PC-9 (cell line): ENCODE measurements at regions not wholly inside any gene's neighbourhood (a gene's known extent, or its start where the extent isn't known, plus 50 kb on each side); places are given as distances from the start of the nearest gene placed in this dataset.

Source experiments
- BruUV-seq: library from RNA; stranded (reverse); fragments of 400-500 nt; replicated peaks from 2 replicates; lab custom pipeline; 2021; lab: Mats Ljungman, UMichigan
- CTCF ChIA-PET: fragments of 300-600 bp; sonication (Branson Sonifier 250); formaldehyde crosslinking; loops from one replicate; lab custom pipeline; 2022; ENCODE audit warnings: antibody characterized with exemption; lab: Charles Lee
- POLR2A ChIA-PET: fragments of 300-600 bp; sonication (Branson Sonifier 250); formaldehyde crosslinking; loops from one replicate; lab custom pipeline; 2022; ENCODE audit warnings: antibody characterized with exemption; ENCODE audit not compliant: unreplicated experiment; lab: Charles Lee
- DNase-seq, 2 experiments: peaks; one replicate each; pipeline versions ENCODE4 v3.0.0 to v3.0.0-alpha.2; 2015 to 2022; ENCODE audit warnings: mixed read lengths in 1 of 2
- H2AFZ ChIP-seq: fragments of 200-600 bp; sonication (generic); 2 replicates; pipeline ENCODE4 v1.8.1; 2017; ENCODE audit warnings: antibody characterized with exemption
- H3F3A ChIP-seq: fragments of 200-600 bp; sonication (generic); 2 replicates; pipeline ENCODE4 v1.8.1; 2017; ENCODE audit warnings: antibody characterized with exemption, mild to moderate bottlenecking, low read depth; ENCODE audit not compliant: insufficient read depth
- H3K27ac ChIP-seq: fragments of 200-600 bp; sonication (generic); 2 replicates; pipeline ENCODE4 v1.6.1; 2016; ENCODE audit warnings: mixed run types
- H3K27me3 ChIP-seq: fragments of 200-600 bp; sonication (generic); 2 replicates; pipeline ENCODE4 v1.6.1; 2016; ENCODE audit warnings: low read depth, mixed run types; ENCODE audit not compliant: insufficient read depth
- H3K36me3 ChIP-seq: fragments of 200-600 bp; sonication (generic); 2 replicates; pipeline ENCODE4 v1.6.1; 2016; ENCODE audit warnings: low read depth, mixed run types
- H3K4me1 ChIP-seq: fragments of 200-600 bp; sonication (generic); replicated peaks from 2 replicates; pipeline ENCODE4 v1.6.1; 2016; ENCODE audit warnings: mixed run types; ENCODE audit not compliant: insufficient read depth
- H3K4me2 ChIP-seq: fragments of 200-600 bp; sonication (generic); 2 replicates; pipeline ENCODE4 v1.6.1; 2017; ENCODE audit warnings: mixed run types
- H3K4me3 ChIP-seq: fragments of 200-600 bp; sonication (generic); 2 replicates; pipeline ENCODE4 v1.6.1; 2016; ENCODE audit warnings: mixed run types
- H3K79me2 ChIP-seq: fragments of 200-600 bp; sonication (generic); 2 replicates; pipeline ENCODE4 v1.6.1; 2017; ENCODE audit warnings: low read depth, mixed run types
- H3K9me2 ChIP-seq: fragments of 200-600 bp; sonication (generic); 2 replicates; pipeline ENCODE4 v1.8.1; 2017; ENCODE audit warnings: mild to moderate bottlenecking; ENCODE audit not compliant: insufficient read depth
- H3K9me3 ChIP-seq: fragments of 200-600 bp; sonication (generic); 2 replicates; pipeline ENCODE4 v1.8.1; 2016; ENCODE audit warnings: low read depth; ENCODE audit not compliant: insufficient read depth
- H4K20me1 ChIP-seq: fragments of 200-600 bp; sonication (generic); 2 replicates; pipeline ENCODE4 v1.8.1; 2017; ENCODE audit not compliant: insufficient read depth
- EZH2 ChIP-seq: fragments of 200-600 bp; sonication (generic); IDR thresholded peaks from 2 replicates; pipeline ENCODE4 v1.8.0; 2017; ENCODE audit warnings: antibody characterized with exemption, low read depth
- intact Hi-C: fragments of 100-400 bp; cut with micrococcal nuclease; formaldehyde crosslinking; loops from one replicate; pipeline ENCODE4 v1.10.0; 2022; ENCODE audit not compliant: unreplicated experiment
- TF ChIP-seq, protein P1 (sequence below): fragments of 200-600 bp; sonication (generic); conservative IDR thresholded peaks from 2 replicates; pipeline ENCODE4 v1.6.1; 2017; ENCODE audit warnings: mixed run types, antibody characterized with exemption, mild to moderate bottlenecking, moderate library complexity

DNA sequence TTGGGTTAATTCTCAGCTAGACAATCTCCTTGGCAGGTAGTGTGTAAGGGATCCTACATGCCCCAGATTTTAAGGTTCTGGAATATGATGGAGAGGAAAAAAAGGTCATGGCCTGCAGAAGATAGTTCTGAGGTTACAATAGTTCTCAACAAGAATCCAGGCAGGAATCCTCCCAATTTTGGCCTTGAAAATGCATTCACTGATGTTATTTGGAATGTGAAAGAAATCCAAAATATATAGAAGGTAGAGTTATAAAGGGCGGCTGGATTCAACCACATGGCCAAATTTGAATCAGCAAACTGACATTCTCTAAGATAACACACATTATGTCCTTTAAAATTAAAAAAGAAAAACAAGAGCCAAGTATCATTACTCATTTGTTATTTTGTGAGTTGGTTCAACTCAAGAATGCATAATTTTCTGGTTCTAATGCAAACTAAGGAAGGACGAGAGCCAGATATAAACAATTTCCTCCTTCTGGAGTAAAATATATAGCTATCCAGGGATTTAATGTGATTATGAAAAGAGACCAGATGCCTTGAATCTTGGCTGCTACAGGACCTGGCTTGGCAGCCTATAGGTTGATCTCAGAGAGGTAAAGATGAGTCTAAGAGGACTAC, 177.0 kb upstream of the G2E3 start:
- Histone ChIP-seq H3F3A (no peaks in the 10 kb centered on the region), H3K27ac (no peak overlapping the region), H3K79me2 (no peaks in the 10 kb centered on the region), H3K36me3 (no peaks in the 10 kb centered on the region), H3K4me1 (no peaks in the 10 kb centered on the region), H3K4me2 (no peak overlapping the region), H2AFZ (no peak overlapping the region), H3K27me3 (no peaks in the 10 kb centered on the region), H3K9me3 (no peaks in the 10 kb centered on the region), H3K9me2 (no peaks in the 10 kb centered on the region), H3K4me3 (no peak overlapping the region), H4K20me1 (no peaks in the 10 kb centered on the region)
- CTCF ChIA-PET: no interaction called here
- POLR2A ChIA-PET: no interaction called here
- TF ChIP-seq, protein P1, sequence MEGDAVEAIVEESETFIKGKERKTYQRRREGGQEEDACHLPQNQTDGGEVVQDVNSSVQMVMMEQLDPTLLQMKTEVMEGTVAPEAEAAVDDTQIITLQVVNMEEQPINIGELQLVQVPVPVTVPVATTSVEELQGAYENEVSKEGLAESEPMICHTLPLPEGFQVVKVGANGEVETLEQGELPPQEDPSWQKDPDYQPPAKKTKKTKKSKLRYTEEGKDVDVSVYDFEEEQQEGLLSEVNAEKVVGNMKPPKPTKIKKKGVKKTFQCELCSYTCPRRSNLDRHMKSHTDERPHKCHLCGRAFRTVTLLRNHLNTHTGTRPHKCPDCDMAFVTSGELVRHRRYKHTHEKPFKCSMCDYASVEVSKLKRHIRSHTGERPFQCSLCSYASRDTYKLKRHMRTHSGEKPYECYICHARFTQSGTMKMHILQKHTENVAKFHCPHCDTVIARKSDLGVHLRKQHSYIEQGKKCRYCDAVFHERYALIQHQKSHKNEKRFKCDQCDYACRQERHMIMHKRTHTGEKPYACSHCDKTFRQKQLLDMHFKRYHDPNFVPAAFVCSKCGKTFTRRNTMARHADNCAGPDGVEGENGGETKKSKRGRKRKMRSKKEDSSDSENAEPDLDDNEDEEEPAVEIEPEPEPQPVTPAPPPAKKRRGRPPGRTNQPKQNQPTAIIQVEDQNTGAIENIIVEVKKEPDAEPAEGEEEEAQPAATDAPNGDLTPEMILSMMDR: no peak
- no peak for TF ChIP-seq EZH2
- BruUV-seq: no TSS peak
- intact Hi-C loops: no loop called here
- DNase-seq: no peak

DNA sequence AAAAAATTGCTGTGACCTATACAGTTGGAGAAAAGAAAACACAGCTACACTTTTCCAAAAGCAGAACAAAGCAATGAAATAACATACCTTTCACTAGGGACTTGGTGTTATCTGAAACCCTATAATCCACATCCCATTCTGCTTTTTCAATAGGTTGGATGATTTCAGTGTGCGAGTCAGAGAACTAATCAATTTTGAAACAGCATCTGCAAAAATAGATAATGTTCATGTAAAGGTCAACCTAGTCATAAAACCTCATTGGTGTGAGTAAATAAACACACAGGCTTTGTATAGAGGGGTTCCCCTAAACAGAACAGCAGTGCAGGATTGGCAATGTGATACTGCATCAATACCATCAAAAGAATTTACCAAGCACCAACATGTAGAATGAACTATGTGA, 173.0 kb upstream of the G2E3 start:
- BruUV-seq: no TSS peak
- H3K4me3 ChIP-seq: no peak overlapping the region
- DNase-seq: no peak
- intact Hi-C loops: no loop called here
- H3F3A ChIP-seq: no peaks in the 10 kb centered on the region
- TF ChIP-seq, protein P1: no peak
- no peaks in the 10 kb centered on the region for H4K20me1 ChIP-seq
- no peaks in the 10 kb centered on the region for H3K4me1 ChIP-seq
- H3K4me2 ChIP-seq: no peak overlapping the region
- CTCF ChIA-PET: no interaction called here
- no peaks in the 10 kb centered on the region for H3K9me2 ChIP-seq
- H3K27ac ChIP-seq: no peak overlapping the region
- H3K79me2 ChIP-seq: no peaks in the 10 kb centered on the region
- no peaks in the 10 kb centered on the region for H3K9me3 ChIP-seq
- no peaks in the 10 kb centered on the region for H3K27me3 ChIP-seq
- no peak overlapping the region for H2AFZ ChIP-seq
- H3K36me3 ChIP-seq: no peaks in the 10 kb centered on the region
- POLR2A ChIA-PET: no interaction called here

DNA sequence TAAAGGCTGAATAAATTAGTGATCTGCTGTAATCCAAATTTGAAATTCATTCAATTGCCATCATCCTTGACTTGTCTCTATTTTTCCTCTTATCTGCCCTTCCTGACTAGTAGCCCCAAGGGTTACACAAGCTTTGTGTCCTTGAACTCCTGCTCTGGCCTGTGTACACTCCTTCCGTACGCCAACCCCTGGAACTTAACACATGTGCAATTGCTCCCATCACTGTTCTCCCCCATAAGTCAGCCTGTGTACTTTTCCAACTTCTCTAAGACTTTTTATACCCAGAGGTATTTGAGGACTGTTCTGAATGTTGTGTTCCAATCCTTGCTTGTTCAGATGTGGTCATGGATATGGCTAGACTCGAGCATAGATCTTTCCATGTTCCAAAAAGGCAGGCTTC, 171.1 kb upstream of the G2E3 start:
- H3K9me3 ChIP-seq: no peaks in the 10 kb centered on the region
- no peak for TF ChIP-seq EZH2
- TF ChIP-seq, protein P1: no peak
- H3K27me3 ChIP-seq: no peaks in the 10 kb centered on the region
- DNase-seq: no peak
- no peak overlapping the region for H2AFZ ChIP-seq
- H3K36me3 ChIP-seq: no peaks in the 10 kb centered on the region
- H3K4me3 ChIP-seq: no peak overlapping the region
- BruUV-seq: no TSS peak
- H3K4me2 ChIP-seq: no peak overlapping the region
- intact Hi-C loops: no loop called here
- POLR2A ChIA-PET: no interaction called here
- H4K20me1 ChIP-seq: no peaks in the 10 kb centered on the region
- H3K9me2 ChIP-seq: no peaks in the 10 kb centered on the region
- no peaks in the 10 kb centered on the region for H3K4me1 ChIP-seq
- CTCF ChIA-PET: no interaction called here
- H3F3A ChIP-seq: no peaks in the 10 kb centered on the region
- no peaks in the 10 kb centered on the region for H3K79me2 ChIP-seq
- no peak overlapping the region for H3K27ac ChIP-seq
